ENCODE measurements at regions not wholly inside any gene's neighbourhood (a gene's known extent, or its start where the extent isn't known, plus 50 kb on each side); places are given as distances from the start of the nearest gene placed in this dataset.
"Not testable (repeated sequence)": the region's sequence is repeated elsewhere in the genome, so short reads cannot be mapped to it uniquely, and the experiment has no call there.

GRCh38 chr10:38356527-38356926 is 262.4 kb downstream of the ZNF37A start:
- not testable (repeated sequence) for TF ChIP-seq CTCF, POLR2A (IDR thresholded peaks at IDR 0.05)
